G401 (cell line): ENCODE measurements at regions not wholly inside any gene's neighbourhood (a gene's known extent, or its start where the extent isn't known, plus 50 kb on each side); places are given as distances from the start of the nearest gene placed in this dataset.
A peak's percentile ranks its signal among the peaks of the same experiment; 100 is the strongest.

ENCODE experiments used
- DNase-seq: peaks from one replicate; pipeline ENCODE4 v3.0.0-alpha.2; 2015; ENCODE audit warnings: low spot score
- in situ Hi-C: cut with HindIII; loops from 2 replicates; pipeline ENCODE4 v1.10.0; 2016; ENCODE audit warnings: low sequenced_read_pairs, mixed read lengths

DNA sequence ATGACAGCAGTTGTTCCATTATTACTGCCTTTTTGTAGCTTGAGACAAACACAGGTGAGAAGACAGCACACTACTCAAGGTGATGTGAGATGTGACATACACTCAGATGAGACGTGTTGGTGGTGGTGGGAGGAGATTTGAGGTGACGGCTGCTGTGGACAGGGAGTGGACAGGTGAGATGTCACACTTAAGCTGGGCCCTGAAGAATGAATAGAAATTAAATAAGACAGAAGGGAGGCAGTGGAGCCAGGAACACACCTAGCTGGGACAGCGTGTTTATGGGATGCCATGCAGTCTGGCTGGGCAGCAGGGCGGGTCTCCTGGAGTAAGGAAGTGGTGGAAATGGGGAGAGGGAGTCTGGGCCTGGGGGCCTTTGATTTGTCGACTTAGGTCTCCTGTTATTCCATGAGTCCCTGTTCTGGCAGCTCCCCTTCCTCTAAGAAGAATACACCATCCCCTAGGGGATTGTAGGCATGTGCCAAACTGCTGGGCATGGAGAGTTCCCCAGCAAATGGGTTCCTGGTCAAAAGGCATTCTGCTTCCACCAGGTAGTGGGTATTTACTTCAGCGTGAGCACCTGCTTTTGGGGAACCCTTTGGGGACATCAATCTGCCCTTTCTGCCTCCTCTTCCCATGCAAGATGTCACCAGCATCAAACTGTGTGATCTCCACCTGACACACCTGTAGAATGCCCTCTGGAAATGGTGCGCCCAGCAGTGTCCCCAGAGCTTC, 71.2 kb upstream of the ESRRB start:
- no peak for DNase-seq
- in situ Hi-C loops: no loop called here

DNA sequence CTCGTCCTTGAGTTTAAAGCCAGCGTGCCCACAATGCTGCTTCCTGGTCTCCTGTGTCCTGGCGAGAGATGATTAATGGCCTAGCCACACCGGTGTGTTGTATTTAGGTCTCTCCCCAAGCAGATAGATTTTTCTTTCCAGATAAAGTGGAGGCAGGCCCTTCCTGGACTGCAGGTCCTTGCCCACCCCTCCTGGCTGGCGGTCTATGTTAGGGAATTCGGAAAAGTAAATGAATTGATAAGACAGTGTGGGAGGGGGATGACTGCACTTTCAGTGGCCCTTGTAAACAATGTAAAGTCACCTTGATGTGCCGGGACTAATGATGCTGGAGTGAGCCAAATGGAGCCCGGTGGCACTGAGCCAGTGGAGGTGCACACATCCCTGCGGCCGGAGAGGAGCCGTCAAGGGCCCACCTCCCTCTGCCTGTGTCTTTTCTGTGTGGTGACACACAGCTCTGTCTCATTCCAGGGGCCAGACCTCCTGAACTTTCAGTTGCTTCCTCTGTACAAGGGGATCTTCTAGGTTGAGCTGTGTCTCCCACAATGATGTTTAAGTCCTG, 70.6 kb upstream of the ESRRB start:
- no peak for DNase-seq
- in situ Hi-C loops: no loop called here

DNA sequence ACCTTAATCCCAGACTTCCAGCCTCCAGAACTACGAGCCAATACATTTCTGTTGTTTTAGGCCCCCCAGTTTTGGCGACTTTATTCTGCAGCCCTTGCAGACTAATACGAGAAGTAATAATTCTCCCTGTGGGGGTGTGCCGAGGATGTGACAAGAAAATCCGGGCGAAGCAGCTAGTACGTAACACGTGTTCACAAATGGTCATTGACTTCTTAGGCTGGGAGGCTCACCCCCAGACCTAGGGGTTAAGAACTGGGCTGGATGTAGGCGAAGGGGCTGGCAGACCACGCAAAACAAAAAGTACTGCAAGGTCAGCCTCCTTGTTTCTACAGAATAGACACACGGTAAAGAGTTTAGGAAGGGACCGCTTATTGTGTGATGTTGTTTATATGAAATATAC, 69.8 kb upstream of the ESRRB start:
- in situ Hi-C loops: no loop called here
- DNase-seq: no peak

DNA sequence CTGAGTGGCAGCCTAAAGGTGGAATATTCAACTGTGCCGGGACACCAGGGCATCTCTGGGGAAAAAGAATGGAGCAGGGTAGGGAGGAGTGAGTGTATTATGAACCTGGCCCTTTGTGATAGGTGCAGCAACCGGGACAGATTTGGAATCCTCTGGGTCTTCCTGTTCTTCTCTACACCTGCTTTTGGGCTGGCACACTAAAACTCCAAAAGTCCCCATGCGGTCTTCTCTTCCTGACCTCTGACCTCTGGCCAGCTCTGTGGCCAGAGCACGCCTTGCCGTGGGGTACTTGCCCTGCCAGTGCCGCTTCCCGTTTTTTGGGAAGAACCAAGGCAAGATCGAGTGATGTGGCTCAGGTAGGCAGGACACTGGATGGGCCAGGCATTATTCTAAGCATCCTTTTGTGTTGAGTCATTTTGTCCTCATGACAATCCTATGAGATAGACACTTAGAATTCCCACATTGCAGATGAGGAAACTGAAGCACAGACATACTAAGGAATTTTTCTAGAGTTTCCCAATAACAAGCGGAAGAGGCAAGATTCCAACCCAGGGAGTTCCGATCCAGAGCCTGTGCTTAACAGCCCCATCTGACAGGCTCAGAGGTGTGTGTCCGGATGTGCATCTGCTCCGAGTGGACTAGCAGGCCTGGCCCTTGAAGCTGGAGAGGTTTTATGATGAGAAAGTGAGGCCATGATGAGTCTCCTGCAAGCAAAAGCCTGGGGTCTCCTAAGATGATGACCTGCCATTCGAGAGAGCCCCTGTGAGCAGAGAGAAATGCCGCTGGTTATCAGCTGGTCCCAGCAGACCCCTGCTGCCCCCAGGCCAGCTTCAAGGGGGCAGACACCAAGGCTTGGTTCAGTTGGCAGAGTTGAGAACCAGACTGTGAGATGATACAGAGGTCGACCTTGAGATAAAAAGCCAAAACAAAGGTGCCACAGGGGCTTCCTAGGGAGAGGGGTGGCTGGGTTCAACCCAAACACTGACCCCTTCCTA, 67.9 kb upstream of the ESRRB start:
- no peak for DNase-seq
- in situ Hi-C loops: no loop called here

DNA sequence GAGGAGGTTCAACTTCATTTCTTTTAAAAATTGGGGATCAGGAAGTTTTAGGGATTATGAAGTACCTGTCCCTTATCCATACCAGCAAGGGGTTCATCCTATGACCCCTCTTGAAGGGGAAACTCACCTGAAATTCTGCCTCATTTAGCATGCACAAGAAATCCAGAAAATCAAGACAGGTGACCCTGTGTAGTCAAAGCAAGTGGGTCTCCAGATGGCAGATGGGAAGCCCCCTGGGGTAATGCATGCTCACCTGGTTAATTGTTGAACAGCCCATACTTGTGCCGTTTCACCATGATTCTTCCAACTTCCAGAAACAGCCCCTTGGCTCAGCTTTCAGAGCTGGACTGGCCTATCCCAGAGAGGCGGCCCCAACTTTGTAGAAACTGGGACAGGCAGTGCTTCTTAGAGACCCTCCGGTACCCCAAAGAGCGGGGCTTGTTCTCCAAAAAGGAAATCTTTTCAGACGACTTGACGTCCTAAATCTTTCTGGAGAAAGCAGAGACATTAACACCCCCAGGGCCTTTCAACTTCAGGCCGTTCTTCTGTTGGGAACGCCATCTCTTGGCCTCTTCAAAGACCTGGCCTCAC, 66.3 kb upstream of the ESRRB start:
- in situ Hi-C loops: no loop called here
- DNase-seq: no peak

DNA sequence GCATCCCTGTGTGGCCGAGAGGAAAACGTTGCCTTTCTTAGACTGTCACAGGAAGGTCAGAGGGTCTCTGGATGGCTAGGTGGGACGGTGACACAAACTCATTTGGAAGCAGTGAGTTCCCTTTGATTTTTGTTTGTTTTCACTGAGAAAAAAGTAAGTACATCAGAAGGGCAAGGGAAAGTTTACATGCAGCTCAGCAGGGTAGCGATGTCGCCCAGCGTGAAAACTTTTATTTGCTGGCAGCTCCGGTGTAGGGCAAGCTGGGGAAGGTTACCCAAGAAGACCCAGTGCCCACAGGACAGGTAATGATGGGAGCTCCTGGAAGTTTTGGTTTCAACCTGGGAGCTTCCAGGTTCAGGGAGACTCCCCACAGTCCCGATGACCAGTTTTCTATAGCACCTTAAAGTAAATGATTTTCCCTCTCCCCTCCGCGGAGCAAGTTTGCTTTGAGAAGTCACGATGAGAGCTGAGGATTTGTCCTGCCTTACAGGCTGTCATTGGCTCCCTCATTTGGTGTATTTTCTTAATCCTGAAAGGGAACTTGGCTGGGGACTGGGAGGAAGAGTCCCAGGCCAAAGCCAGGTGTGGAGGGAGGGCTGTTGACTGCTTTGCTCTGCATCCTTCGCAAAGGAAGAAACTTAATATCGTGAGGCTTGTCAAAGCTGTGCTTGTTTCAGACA, 64.7 kb upstream of the ESRRB start:
- in situ Hi-C loops: no loop called here
- no peak for DNase-seq

DNA sequence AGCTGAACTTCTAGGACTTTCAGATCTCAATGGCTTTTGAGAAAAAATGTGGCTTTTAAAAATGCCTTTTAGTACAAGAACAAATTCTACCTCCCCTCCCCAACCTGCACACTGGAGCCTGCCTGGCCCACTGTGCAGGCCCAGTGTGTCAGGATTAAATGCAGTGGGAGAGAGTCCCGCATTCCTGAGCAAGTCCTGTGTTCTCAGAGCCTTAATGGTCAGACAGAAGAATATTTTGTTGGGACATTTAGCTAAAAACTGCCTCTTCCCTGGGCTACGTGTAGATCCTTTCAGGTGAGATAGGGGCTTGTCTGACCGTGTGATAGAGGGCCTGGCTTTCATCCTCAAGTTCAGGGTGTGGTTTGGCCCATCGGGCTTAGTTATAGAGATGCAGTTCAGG, 63.1 kb upstream of the ESRRB start:
- in situ Hi-C loops: no loop called here
- DNase-seq: no peak

DNA sequence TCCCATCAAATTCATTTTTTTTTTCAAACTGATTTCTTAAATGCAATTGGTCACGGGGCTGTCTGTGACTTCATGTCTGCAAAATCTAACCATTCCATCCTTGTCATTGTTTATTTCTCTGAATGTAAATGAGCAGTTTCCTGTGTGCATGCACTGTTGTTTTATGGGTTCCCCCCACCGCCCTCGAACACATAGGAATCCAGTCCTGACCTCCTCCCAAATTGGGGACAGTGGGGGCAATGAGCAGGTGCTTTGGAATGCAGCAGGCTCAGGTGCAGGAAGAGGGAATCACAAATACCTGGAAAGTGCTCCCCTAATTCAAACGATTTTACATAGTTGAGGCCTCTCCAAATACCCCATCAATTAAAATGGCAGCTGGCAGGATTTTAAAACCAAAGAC, 62.6 kb upstream of the ESRRB start:
- DNase-seq: no peak
- in situ Hi-C loops: no loop called here

DNA sequence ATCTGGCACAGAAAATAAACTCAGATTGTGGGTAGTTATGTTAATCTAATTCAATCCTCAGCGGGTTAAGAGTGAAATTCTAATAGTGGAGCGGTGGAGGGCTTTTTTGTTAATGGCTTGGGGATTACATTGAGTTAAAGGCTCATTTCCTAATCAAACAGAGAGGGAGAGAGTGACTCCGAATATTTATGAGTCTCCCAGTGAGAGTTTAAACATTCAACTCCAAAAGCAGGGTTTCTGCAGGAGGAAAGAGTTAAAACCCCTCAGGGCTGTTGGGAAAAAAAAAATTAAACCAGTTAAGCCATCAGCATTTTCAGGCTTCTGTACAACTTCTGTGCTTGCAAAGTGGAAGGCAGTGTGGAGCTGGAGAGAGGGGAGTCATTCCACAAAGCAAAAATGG, 62.1 kb upstream of the ESRRB start:
- no peak for DNase-seq
- in situ Hi-C loops: no loop called here

DNA sequence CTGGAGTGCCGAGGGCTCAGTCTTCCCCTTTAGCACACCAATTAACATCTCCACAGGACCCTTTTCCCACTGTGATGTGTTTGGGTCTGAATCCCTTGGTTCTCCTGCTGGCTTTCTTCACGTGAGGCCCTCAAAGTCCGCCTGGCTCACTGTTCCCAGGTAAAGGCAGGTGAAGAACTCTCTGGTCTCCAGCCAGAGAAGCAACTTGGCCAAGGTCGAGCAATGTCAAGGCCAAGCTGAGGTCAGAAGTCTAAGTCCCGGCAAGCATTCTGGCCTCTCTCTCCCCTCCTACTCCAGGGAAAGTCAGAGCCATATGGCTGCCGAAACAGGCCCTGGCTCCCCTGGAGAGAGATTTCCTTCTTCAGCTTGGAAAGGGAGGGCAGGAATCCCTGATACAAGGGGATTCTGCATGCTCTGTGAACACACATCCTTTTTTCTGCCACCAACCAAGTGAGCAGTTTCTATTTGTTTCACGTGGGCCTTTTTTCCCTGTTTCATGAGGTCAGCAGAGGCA, 61.4 kb upstream of the ESRRB start:
- in situ Hi-C loops: no loop called here

DNA sequence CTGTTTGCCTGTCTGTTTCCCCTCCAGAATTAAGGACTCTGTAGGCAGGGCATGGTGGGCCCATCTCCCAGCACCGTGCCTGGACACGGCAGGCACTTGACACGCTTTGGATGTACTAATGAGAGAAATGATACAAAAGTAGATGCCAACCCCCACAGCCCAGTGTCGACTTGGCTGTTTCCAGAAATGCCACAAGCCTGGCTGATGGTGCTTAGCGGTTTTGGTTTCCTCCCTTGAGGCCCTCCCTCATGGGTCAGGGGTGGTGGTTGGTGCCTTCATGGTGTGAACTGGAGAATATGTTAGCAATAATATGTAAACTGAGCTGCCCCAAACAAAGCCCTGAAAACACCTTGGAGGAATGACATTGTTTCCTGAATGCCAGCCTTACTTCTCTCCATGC, 55.5 kb upstream of the ESRRB start:
- DNase-seq: no peak
- in situ Hi-C loops: no loop called here

More for the DNA sequence above, 61.4 kb upstream of the ESRRB start:
- DNase-seq: peak; percentile 55

DNA sequence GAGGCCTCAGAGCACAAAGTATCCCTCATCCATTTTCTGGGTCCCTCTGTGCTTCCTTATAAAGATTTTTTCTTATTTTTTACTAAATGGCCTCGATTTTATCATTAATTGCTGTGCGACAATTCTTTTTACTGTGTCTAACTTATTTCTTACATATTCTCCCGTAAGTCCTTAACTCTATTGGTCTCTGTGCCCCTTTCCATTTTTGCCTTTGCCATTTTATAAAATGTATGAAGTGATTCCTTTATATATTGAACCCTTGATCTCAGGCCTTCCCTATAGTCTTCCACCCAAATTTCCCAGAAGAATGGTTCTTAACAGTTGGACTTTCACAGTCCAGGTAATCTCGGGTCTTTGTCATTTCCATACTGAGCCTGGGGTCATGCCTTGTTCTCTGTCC, 55.0 kb upstream of the ESRRB start:
- in situ Hi-C loops: no loop called here
- no peak for DNase-seq

DNA sequence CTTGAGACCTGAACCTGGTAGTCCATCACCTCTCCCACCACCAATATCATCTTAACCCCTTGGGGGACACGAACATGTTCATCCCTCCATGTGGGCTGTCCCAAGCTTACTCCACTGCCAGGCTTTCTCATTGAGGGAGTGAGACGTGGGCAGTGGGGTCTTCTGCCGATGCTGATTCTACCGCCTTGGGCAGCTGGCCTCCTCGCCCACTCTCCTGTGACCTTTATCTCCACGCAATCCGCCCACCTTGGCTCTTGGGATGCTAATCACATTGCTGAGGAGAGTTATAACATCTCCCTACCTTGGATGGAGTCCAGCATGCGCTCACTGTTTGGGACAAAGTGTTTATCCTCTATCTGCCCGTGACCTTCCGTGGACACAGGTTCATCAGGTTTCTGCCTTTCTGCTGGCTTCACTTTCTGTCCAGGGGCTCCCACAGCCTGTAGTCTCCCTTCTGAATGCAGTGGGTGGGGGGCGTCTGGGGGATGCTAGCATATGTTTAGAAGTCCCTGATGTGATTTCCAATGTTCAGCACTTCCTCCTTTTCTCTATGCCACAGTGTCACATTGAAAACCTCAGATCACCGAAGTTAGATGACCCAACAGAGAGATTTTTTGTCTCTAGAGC, 53.2 kb upstream of the ESRRB start:
- DNase-seq: no peak
- in situ Hi-C loops: no loop called here

DNA sequence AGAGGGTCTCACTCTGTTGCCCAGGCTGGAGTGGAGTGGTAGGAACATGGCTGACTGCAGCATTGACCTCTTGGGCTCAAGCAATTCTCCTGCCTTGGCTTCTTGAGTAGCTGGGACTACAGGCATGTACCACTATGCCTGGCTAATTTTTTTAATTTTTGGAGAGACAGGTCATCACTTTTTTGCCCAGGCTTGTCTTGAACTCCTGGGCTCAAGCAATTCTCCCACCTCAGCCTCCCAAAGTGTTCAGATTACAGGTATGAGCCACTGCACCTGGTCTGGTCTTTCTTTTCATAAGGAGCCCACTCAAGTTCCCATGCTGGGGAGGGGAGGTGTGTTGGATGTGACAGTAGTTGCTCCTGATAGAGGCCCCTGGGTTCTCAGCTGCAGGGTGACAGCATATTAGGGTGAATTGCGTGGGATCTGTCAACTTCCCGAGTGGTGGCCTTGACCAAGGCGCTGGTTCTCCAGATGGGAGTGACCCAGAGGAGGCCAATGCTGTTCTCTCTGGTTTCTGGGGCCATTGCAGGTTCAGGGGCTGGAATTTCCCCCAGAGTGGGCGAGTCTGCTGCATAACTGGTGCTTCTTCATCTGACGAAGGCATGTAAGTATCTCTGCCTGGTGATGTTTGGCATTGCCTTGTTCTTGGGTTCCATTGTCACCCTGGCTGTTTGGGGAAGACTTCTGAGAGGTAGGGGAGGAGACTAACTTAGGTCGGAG, 52.4 kb upstream of the ESRRB start:
- no peak for DNase-seq
- in situ Hi-C loops: no loop called here

DNA sequence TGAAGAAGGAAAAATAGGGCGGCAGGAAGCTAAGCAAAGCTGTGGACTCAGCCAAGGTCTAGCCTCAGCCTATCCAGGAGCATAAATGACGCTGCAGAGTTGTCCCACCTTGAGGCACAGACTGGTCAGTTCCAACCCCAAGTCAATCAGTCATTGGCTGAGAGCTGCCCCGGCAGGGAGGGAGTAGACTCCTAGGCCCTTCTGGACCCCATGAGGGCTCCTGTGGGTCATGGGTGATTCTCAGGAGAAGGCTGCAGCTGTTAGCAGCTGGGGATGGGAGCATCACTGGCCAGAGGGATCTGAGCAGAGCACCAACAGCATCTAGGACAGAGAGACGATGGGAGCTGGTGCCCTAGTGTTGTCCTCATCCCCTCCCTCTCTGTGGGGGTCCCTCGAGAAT, 51.8 kb upstream of the ESRRB start:
- DNase-seq: no peak
- in situ Hi-C loops: no loop called here
